GM12878 (cell line): ENCODE measurements at regions not wholly inside any gene's neighbourhood (a gene's known extent, or its start where the extent isn't known, plus 50 kb on each side); places are given as distances from the start of the nearest gene placed in this dataset.

Experiments
- POLR2AphosphoS5 ChIP-seq: IDR thresholded peaks from 2 replicates; pipeline ENCODE4 v1.6.1; 2011; ENCODE audit warnings: mild to moderate bottlenecking, low read length, inconsistent platforms
- RELA ChIP-seq: fragments of 450-650 bp; IDR thresholded peaks from 2 replicates; pipeline ENCODE4 v1.8.0; 2014; ENCODE audit warnings: borderline replicate concordance; ENCODE audit not compliant: partially characterized antibody
- ZBTB33 ChIP-seq: fragments of 450-650 bp; IDR thresholded peaks from 2 replicates; pipeline ENCODE4 v1.6.1; 2017; ENCODE audit warnings: mild to moderate bottlenecking

GRCh38 chr7:20076835-20077234 is 140.3 kb downstream of the MACC1 start:
- TF ChIP-seq RELA (no peak), POLR2AphosphoS5 (no peak), ZBTB33 (no peak)
